Stimulated activated CD4-positive, alpha-beta T cell treated with anti-CD3 and anti-CD28 coated beads, TNF-alpha, amount 100 ng/mL, for 1 hour (primary cell): ENCODE measurements at regions not wholly inside any gene's neighbourhood (a gene's known extent, or its start where the extent isn't known, plus 50 kb on each side); places are given as distances from the start of the nearest gene placed in this dataset.
"Not testable (repeated sequence)": the region's sequence is repeated elsewhere in the genome, so short reads cannot be mapped to it uniquely, and the experiment has no call there.

Experiments
- DNase-seq, 3 donors: peaks; one replicate each; pipeline ENCODE4 v3.0.0-alpha.2; 2020; ENCODE audit warnings: low read depth in 3 of 3, low spot score in 1 of 3

- DNase-seq, result peak; percentile 40 to 80 (median 60)
These were observed 93.0 kb downstream of the CRLF3 start for GRCh38 chr17:30731210-30732132.

GRCh38 chr17:30730837-30731209, 93.7 kb downstream of the CRLF3 start:
- DNase-seq, result not testable (repeated sequence)

GRCh38 chr17:30730171-30730836, 94.2 kb downstream of the CRLF3 start:
- DNase-seq, result not testable (repeated sequence)

GRCh38 chr17:30729471-30730170, 94.9 kb downstream of the CRLF3 start:
- DNase-seq, result not testable (repeated sequence)

- not testable (repeated sequence) for DNase-seq
These were observed 97.0 kb downstream of the CRLF3 start for GRCh38 chr17:30727517-30727916.

- not testable (repeated sequence) for DNase-seq
These were observed 97.8 kb downstream of the CRLF3 start for GRCh38 chr17:30726734-30727133.

GRCh38 chr17:30726310-30726709, 98.2 kb downstream of the CRLF3 start:
- DNase-seq, result not testable (repeated sequence)

GRCh38 chr17:30724034-30724650, 100.3 kb downstream of the CRLF3 start:
- DNase-seq, result not testable (repeated sequence)

- DNase-seq, result not testable (repeated sequence)
These were observed 102.2 kb downstream of the CRLF3 start for GRCh38 chr17:30722114-30722780.

- not testable (repeated sequence) for DNase-seq
These were observed 103.5 kb downstream of the CRLF3 start for GRCh38 chr17:30720971-30721370.

GRCh38 chr17:30720013-30720471, 104.5 kb downstream of the CRLF3 start:
- DNase-seq, result no peak

GRCh38 chr17:30719131-30719973, 105.1 kb downstream of the CRLF3 start:
- peak; percentile 39 to 66 (median 52) for DNase-seq

GRCh38 chr17:30718691-30719090, 105.8 kb downstream of the CRLF3 start:
- DNase-seq, result not testable (repeated sequence)

GRCh38 chr17:30718099-30718447, 106.4 kb downstream of the CRLF3 start:
- not testable (repeated sequence) for DNase-seq

- DNase-seq, result no peak
These were observed 107.0 kb downstream of the CRLF3 start for GRCh38 chr17:30717291-30718098.

- no peak for DNase-seq
These were observed 107.8 kb downstream of the CRLF3 start for GRCh38 chr17:30716461-30717290.

GRCh38 chr17:30714825-30715622, 109.5 kb downstream of the CRLF3 start:
- peak in 2 of 3 donors; percentile 13 to 23 for DNase-seq
